ENCODE measurements at regions not wholly inside any gene's neighbourhood (a gene's known extent, or its start where the extent isn't known, plus 50 kb on each side); places are given as distances from the start of the nearest gene placed in this dataset.

DNA sequence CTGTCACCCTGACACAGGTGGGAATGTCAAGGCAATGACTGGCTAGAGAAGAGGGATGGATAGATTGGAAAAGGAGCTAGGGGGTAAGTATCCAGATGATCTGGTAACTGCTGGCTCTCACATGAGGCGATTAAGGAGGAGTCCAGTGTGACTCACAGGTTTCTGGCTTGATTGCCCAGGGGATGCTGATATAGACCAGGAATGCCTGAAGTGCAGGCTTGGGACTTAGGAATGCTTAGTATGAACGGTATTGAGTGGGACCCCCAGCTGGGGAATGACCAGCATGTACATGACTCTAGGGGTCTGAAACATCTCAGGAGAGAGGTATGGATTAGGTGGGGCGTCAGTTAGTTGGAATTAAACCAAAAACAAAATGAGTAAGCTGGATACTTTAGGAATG lies 65.8 kb upstream of the PRPS1 start:
- Histone ChIP-seq H3F3A (replicated peaks; ENCODE audit: low read depth) (no peaks in the 10 kb centered on the region), H3K27ac (ENCODE audit: low read depth) (0 out of 2 replicates have a peak overlapping the region, but pooled peaks have one; percentile 32), H3K79me2 (replicated peaks; ENCODE audit: insufficient read depth) (no peaks in the 10 kb centered on the region), H3K4me2 (no peak overlapping the region), H3K4me1 (ENCODE audit: insufficient read depth) (peaks cover 16% of the 10 kb centered on the region; the same call in 1 of the 2 replicates), H2AFZ (no peak overlapping the region), H3K27me3 (ENCODE audit: insufficient read depth) (no peaks in the 10 kb centered on the region), H3K9me2 (ENCODE audit: insufficient read depth) (no peaks in the 10 kb centered on the region), H3K36me3 (ENCODE audit: insufficient read depth) (no peaks in the 10 kb centered on the region), H4K20me1 (replicated peaks; ENCODE audit: insufficient read depth) (no peaks in the 10 kb centered on the region), H3K4me3 (no peak overlapping the region)
- Mint-ChIP-seq H3K9me3 (no peaks in the 10 kb centered on the region), H3K4me3 (no peak overlapping the region; the same call in 2 of the 3 replicates), H3K27ac (no peak overlapping the region), H3K4me1 (peaks cover 57% of the 10 kb centered on the region), H3K27me3 (ENCODE audit: insufficient read depth, low read depth, poor library complexity) (peaks cover 9% of the 10 kb centered on the region), H3K36me3 (ENCODE audit: low read depth) (no peaks in the 10 kb centered on the region)
- DNase-seq (ENCODE audit: low spot score) (no peak), ATAC-seq (no peak)
- TF ChIP-seq ZNF331 (CRISPR knock-in tag; IDR thresholded peaks at IDR 0.05; ENCODE audit: low read depth) (no peak), STAT1 (IDR thresholded peaks at IDR 0.05; ENCODE audit: unreplicated experiment) (no peak), NANOG (IDR thresholded peaks at IDR 0.05; ENCODE audit: borderline replicate concordance) (no peak), CREB1 (CRISPR knock-in tag; IDR thresholded peaks at IDR 0.05; ENCODE audit: low read depth) (no peak), ZNF114 (CRISPR knock-in tag; IDR thresholded peaks at IDR 0.05) (no peak), EZH2 (IDR thresholded peaks at IDR 0.05; ENCODE audit: low read depth, unreplicated experiment) (no peak), JUNB (IDR thresholded peaks at IDR 0.05; ENCODE audit: unreplicated experiment) (no peak), CTCF (conservative IDR thresholded peaks at IDR 0.05; ENCODE audit: low read depth in 2 of 2) (no peak), ZNF462 (CRISPR knock-in tag; IDR thresholded peaks at IDR 0.05) (no peak)
- TF ChIP-seq, protein P1, sequence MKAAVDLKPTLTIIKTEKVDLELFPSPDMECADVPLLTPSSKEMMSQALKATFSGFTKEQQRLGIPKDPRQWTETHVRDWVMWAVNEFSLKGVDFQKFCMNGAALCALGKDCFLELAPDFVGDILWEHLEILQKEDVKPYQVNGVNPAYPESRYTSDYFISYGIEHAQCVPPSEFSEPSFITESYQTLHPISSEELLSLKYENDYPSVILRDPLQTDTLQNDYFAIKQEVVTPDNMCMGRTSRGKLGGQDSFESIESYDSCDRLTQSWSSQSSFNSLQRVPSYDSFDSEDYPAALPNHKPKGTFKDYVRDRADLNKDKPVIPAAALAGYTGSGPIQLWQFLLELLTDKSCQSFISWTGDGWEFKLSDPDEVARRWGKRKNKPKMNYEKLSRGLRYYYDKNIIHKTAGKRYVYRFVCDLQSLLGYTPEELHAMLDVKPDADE (IDR thresholded peaks at IDR 0.05), result no peak
- TF ChIP-seq, protein P2, sequence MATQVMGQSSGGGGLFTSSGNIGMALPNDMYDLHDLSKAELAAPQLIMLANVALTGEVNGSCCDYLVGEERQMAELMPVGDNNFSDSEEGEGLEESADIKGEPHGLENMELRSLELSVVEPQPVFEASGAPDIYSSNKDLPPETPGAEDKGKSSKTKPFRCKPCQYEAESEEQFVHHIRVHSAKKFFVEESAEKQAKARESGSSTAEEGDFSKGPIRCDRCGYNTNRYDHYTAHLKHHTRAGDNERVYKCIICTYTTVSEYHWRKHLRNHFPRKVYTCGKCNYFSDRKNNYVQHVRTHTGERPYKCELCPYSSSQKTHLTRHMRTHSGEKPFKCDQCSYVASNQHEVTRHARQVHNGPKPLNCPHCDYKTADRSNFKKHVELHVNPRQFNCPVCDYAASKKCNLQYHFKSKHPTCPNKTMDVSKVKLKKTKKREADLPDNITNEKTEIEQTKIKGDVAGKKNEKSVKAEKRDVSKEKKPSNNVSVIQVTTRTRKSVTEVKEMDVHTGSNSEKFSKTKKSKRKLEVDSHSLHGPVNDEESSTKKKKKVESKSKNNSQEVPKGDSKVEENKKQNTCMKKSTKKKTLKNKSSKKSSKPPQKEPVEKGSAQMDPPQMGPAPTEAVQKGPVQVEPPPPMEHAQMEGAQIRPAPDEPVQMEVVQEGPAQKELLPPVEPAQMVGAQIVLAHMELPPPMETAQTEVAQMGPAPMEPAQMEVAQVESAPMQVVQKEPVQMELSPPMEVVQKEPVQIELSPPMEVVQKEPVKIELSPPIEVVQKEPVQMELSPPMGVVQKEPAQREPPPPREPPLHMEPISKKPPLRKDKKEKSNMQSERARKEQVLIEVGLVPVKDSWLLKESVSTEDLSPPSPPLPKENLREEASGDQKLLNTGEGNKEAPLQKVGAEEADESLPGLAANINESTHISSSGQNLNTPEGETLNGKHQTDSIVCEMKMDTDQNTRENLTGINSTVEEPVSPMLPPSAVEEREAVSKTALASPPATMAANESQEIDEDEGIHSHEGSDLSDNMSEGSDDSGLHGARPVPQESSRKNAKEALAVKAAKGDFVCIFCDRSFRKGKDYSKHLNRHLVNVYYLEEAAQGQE (IDR thresholded peaks at IDR 0.05; ENCODE audit: unreplicated experiment), result no peak
